GM12865 (cell line): ENCODE measurements at regions not wholly inside any gene's neighbourhood (a gene's known extent, or its start where the extent isn't known, plus 50 kb on each side); places are given as distances from the start of the nearest gene placed in this dataset.
"Not testable (repeated sequence)": the region's sequence is repeated elsewhere in the genome, so short reads cannot be mapped to it uniquely, and the experiment has no call there.

Experiments used
- DNase-seq: peaks from one replicate; pipeline ENCODE4 v3.0.0; 2010; ENCODE audit warnings: low read depth
- H3K4me3 ChIP-seq: 2 replicates; pipeline ENCODE4 v1.5.1; 2011; ENCODE audit warnings: mild to moderate bottlenecking, low read depth, low read length, control low read depth
- CTCF ChIP-seq: IDR thresholded peaks from 2 replicates; pipeline ENCODE4 v1.5.1; 2011; ENCODE audit warnings: low read length, control low read depth, low read depth, inconsistent platforms; ENCODE audit not compliant: insufficient read depth; ENCODE audit errors: missing control alignments

- DNase-seq: no peak
- H3K4me3 ChIP-seq: no peak overlapping the region
- TF ChIP-seq CTCF: no peak
These were observed 282.8 kb upstream of the HS6ST1 start for GRCh38 chr2:128601298-128602037.

- H3K4me3 ChIP-seq: no peak overlapping the region
- DNase-seq: no peak
- TF ChIP-seq CTCF: no peak
These were observed 283.5 kb upstream of the HS6ST1 start for GRCh38 chr2:128602038-128602698.

- DNase-seq: no peak
- TF ChIP-seq CTCF: no peak
- no peak overlapping the region for H3K4me3 ChIP-seq
These were observed 284.0 kb upstream of the HS6ST1 start for GRCh38 chr2:128602699-128603101.

GRCh38 chr2:128603411-128603924, 284.8 kb upstream of the HS6ST1 start:
- no peak for TF ChIP-seq CTCF
- no peak overlapping the region for H3K4me3 ChIP-seq
- no peak for DNase-seq

GRCh38 chr2:128604045-128604444, 285.4 kb upstream of the HS6ST1 start:
- no peak for TF ChIP-seq CTCF
- no peak overlapping the region for H3K4me3 ChIP-seq
- DNase-seq: no peak

GRCh38 chr2:128604581-128604980, 285.9 kb upstream of the HS6ST1 start:
- not testable (repeated sequence) for H3K4me3 ChIP-seq, DNase-seq

- H3K4me3 ChIP-seq: no peak overlapping the region
- TF ChIP-seq CTCF: no peak
- DNase-seq: no peak
These were observed 286.8 kb upstream of the HS6ST1 start for GRCh38 chr2:128605421-128605820.
